ENCODE measurements at regions not wholly inside any gene's neighbourhood (a gene's known extent, or its start where the extent isn't known, plus 50 kb on each side); places are given as distances from the start of the nearest gene placed in this dataset.

- DNase-seq = no peak
Observed at GRCh38 chr4:38567457-38567856, 96.5 kb upstream of the KLF3 start.

GRCh38 chr4:38568768-38569167 is 95.2 kb upstream of the KLF3 start:
- DNase-seq = no peak

- no peak for DNase-seq
Observed at GRCh38 chr4:38570647-38571276, 93.2 kb upstream of the KLF3 start.

- no peak for DNase-seq
Observed at GRCh38 chr4:38572793-38573192, 91.2 kb upstream of the KLF3 start.

GRCh38 chr4:38574559-38575333 is 89.3 kb upstream of the KLF3 start:
- DNase-seq = no peak

GRCh38 chr4:38576767-38577166 is 87.2 kb upstream of the KLF3 start:
- DNase-seq = no peak

- DNase-seq = no peak
Observed at GRCh38 chr4:38577462-38577861, 86.5 kb upstream of the KLF3 start.

- DNase-seq = no peak
Observed at GRCh38 chr4:38581426-38582106, 82.4 kb upstream of the KLF3 start.

- DNase-seq = no peak
Observed at GRCh38 chr4:38582445-38582844, 81.6 kb upstream of the KLF3 start.

GRCh38 chr4:38582889-38583470 is 81.0 kb upstream of the KLF3 start:
- no peak for DNase-seq

- no peak for DNase-seq
Observed at GRCh38 chr4:38585871-38586270, 78.1 kb upstream of the KLF3 start.

- DNase-seq = no peak
Observed at GRCh38 chr4:38587106-38587505, 76.9 kb upstream of the KLF3 start.

GRCh38 chr4:38590046-38590445 is 74.0 kb upstream of the KLF3 start:
- DNase-seq = no peak

- DNase-seq = no peak
Observed at GRCh38 chr4:38591617-38592337, 72.2 kb upstream of the KLF3 start.

GRCh38 chr4:38598489-38598888 is 65.5 kb upstream of the KLF3 start:
- DNase-seq = no peak

GRCh38 chr4:38600575-38600974 is 63.4 kb upstream of the KLF3 start:
- no peak for DNase-seq

GRCh38 chr4:38601244-38601915 is 62.6 kb upstream of the KLF3 start:
- no peak for DNase-seq

GRCh38 chr4:38601916-38602291 is 62.1 kb upstream of the KLF3 start:
- no peak for DNase-seq

GRCh38 chr4:38603652-38604051 is 60.3 kb upstream of the KLF3 start:
- no peak for DNase-seq

GRCh38 chr4:38605181-38605752 is 58.7 kb upstream of the KLF3 start:
- no peak for DNase-seq

GRCh38 chr4:38605753-38606586 is 58.0 kb upstream of the KLF3 start:
- DNase-seq = no peak
